ENCODE measurements at regions not wholly inside any gene's neighbourhood (a gene's known extent, or its start where the extent isn't known, plus 50 kb on each side); places are given as distances from the start of the nearest gene placed in this dataset.
"Not testable (repeated sequence)": the region's sequence is repeated elsewhere in the genome, so short reads cannot be mapped to it uniquely, and the experiment has no call there.

DNA sequence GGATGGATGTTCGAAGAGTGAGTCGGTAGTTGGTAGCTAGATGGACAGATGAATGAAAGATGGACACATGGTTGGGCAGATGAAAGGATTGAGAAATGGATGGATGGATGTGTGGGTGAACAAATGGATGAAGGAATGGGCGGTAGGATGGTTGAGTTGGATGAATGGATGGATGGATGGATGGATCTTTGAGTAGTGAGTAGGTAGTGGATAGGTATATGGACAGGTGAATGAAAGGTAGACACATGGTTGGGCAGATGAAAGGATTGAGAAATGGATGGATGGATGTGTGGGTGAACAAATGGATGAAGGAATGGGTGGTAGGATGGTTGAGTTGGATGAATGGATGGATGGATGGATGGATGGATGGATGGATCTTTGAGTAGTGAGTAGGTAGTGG lies 97.0 kb upstream of the ADAMTS2 start:
- TF ChIP-seq, protein P1, sequence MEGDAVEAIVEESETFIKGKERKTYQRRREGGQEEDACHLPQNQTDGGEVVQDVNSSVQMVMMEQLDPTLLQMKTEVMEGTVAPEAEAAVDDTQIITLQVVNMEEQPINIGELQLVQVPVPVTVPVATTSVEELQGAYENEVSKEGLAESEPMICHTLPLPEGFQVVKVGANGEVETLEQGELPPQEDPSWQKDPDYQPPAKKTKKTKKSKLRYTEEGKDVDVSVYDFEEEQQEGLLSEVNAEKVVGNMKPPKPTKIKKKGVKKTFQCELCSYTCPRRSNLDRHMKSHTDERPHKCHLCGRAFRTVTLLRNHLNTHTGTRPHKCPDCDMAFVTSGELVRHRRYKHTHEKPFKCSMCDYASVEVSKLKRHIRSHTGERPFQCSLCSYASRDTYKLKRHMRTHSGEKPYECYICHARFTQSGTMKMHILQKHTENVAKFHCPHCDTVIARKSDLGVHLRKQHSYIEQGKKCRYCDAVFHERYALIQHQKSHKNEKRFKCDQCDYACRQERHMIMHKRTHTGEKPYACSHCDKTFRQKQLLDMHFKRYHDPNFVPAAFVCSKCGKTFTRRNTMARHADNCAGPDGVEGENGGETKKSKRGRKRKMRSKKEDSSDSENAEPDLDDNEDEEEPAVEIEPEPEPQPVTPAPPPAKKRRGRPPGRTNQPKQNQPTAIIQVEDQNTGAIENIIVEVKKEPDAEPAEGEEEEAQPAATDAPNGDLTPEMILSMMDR (IDR thresholded peaks at IDR 0.05): not testable (repeated sequence)
- not testable (repeated sequence) for TF ChIP-seq POLR2A, POLR2AphosphoS5 (IDR thresholded peaks at IDR 0.05)

Measured in prostate gland (tissue), 2 donors.